Choroid plexus epithelial cell (primary cell): ENCODE measurements at regions not wholly inside any gene's neighbourhood (a gene's known extent, or its start where the extent isn't known, plus 50 kb on each side); places are given as distances from the start of the nearest gene placed in this dataset.
"Not testable (repeated sequence)": the region's sequence is repeated elsewhere in the genome, so short reads cannot be mapped to it uniquely, and the experiment has no call there.

ENCODE experiments used
- DNase-seq: peaks from one replicate; pipeline ENCODE4 v3.0.0-alpha.2; 2010; ENCODE audit warnings: low read depth
- H3K4me3 ChIP-seq: 2 replicates; pipeline ENCODE4 v1.5.1; 2011; ENCODE audit warnings: low read depth, mild to moderate bottlenecking, control low read depth, low read length, moderate library complexity
- CTCF ChIP-seq: conservative IDR thresholded peaks from 2 replicates; pipeline ENCODE4 v1.5.1; 2011; ENCODE audit warnings: low read depth, mild to moderate bottlenecking, control low read depth, inconsistent platforms, low read length, moderate library complexity

- H3K4me3 ChIP-seq = no peak overlapping the region
- DNase-seq = no peak
- no peak for TF ChIP-seq CTCF
Measured at GRCh38 chr12:78568321-78569020, 296.1 kb upstream of the SYT1 start.

GRCh38 chr12:78571953-78572352 is 292.6 kb upstream of the SYT1 start:
- no peak for DNase-seq
- TF ChIP-seq CTCF = no peak

GRCh38 chr12:78575208-78575607 is 289.4 kb upstream of the SYT1 start:
- not testable (repeated sequence) for DNase-seq, H3K4me3 ChIP-seq

More at GRCh38 chr12:78571953-78572352, 292.6 kb upstream of the SYT1 start:
- H3K4me3 ChIP-seq = no peak overlapping the region

- no peak for DNase-seq
- TF ChIP-seq CTCF = no peak
- H3K4me3 ChIP-seq = no peak overlapping the region
Measured at GRCh38 chr12:78579846-78580245, 284.7 kb upstream of the SYT1 start.

GRCh38 chr12:78580296-78580695 is 284.3 kb upstream of the SYT1 start:
- TF ChIP-seq CTCF = no peak
- DNase-seq = no peak
- no peak overlapping the region for H3K4me3 ChIP-seq

GRCh38 chr12:78584695-78585094 is 279.9 kb upstream of the SYT1 start:
- no peak overlapping the region for H3K4me3 ChIP-seq
- TF ChIP-seq CTCF = peak; percentile 53
- DNase-seq = peak; percentile 35

GRCh38 chr12:78585132-78585531 is 279.4 kb upstream of the SYT1 start:
- no peak for DNase-seq
- H3K4me3 ChIP-seq = no peak overlapping the region
- no peak for TF ChIP-seq CTCF

GRCh38 chr12:78586790-78587189 is 277.8 kb upstream of the SYT1 start:
- no peak for DNase-seq
- H3K4me3 ChIP-seq = no peak overlapping the region
- no peak for TF ChIP-seq CTCF
